Right lobe of liver (tissue), 4 donors: ENCODE measurements at regions not wholly inside any gene's neighbourhood (a gene's known extent, or its start where the extent isn't known, plus 50 kb on each side); places are given as distances from the start of the nearest gene placed in this dataset.

Experiments used
- POLR2A ChIP-seq: fragments of 450-650 bp; IDR thresholded peaks from one replicate; pipeline ENCODE4 v1.6.1; 2017; ENCODE audit warnings: antibody characterized with exemption, mild to moderate bottlenecking
- TF ChIP-seq, protein P1 (sequence below), 4 donors: fragments of 200-600 bp in 3 of 4; fragments of 450-650 bp in 1 of 4; IDR thresholded peaks; one replicate each; pipeline versions ENCODE4 v1.5.1 to v1.8.0; 2016 to 2022; ENCODE audit warnings: antibody characterized with exemption in 4 of 4, mild to moderate bottlenecking in 2 of 4
- donor health status: DM: no; HTN: no; CAD: no.
- donor health status: DM: no; HTN: no; CAD: no.
- donor health status: DM: no; HTN: yes; CAD: no.

DNA sequence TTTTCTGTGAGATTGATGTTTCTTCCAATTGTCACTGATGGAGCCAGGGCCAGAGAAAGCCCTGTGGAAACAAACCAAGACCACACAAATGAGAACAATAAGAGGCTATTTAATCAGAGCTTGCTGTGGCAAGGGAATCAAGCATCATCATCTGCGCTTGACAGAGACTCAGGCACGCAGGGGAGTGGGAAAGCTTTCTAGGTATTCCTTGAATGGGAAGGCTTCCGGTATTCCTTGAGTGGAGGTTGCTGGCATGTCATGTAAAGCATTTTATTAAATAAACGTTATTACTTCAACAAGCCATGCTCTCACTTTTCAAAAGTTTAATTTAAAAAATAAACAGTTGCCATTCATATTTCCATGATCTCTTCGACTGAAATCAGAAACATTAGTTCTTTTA is 194.6 kb upstream of the SYT4 start:
- TF ChIP-seq, protein P1, sequence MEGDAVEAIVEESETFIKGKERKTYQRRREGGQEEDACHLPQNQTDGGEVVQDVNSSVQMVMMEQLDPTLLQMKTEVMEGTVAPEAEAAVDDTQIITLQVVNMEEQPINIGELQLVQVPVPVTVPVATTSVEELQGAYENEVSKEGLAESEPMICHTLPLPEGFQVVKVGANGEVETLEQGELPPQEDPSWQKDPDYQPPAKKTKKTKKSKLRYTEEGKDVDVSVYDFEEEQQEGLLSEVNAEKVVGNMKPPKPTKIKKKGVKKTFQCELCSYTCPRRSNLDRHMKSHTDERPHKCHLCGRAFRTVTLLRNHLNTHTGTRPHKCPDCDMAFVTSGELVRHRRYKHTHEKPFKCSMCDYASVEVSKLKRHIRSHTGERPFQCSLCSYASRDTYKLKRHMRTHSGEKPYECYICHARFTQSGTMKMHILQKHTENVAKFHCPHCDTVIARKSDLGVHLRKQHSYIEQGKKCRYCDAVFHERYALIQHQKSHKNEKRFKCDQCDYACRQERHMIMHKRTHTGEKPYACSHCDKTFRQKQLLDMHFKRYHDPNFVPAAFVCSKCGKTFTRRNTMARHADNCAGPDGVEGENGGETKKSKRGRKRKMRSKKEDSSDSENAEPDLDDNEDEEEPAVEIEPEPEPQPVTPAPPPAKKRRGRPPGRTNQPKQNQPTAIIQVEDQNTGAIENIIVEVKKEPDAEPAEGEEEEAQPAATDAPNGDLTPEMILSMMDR (IDR thresholded peaks at IDR 0.05): no peak
- TF ChIP-seq POLR2A: no peak
